Endothelial cell of umbilical vein (primary cell): ENCODE measurements at regions not wholly inside any gene's neighbourhood (a gene's known extent, or its start where the extent isn't known, plus 50 kb on each side); places are given as distances from the start of the nearest gene placed in this dataset.

Experiments
- BruUV-seq: library from RNA; stranded (reverse); fragments of 400-500 nt; replicated peaks from 2 replicates; lab custom pipeline; 2021; lab: Mats Ljungman, UMichigan
- CTCF ChIA-PET: fragments of 300-600, 350-600 bp; sonication (Branson Sonifier 250); formaldehyde crosslinking; loops from one replicate; lab custom pipeline; 2021; ENCODE audit warnings: antibody characterized with exemption, inconsistent platforms; lab: Charles Lee
- POLR2A ChIA-PET: fragments of 300-600, 350-600 bp; sonication (Branson Sonifier 250); formaldehyde crosslinking; loops from one replicate; lab custom pipeline; 2021; ENCODE audit warnings: antibody characterized with exemption, inconsistent platforms; lab: Charles Lee
- DNase-seq: peaks from one replicate; pipeline ENCODE4 v3.0.0-alpha.2; 2011; ENCODE audit warnings: low read depth, low spot score
- FAIRE-seq: peaks from 2 replicates; lab custom pipeline; 2011; peaks lifted over from hg19 to GRCh38; lab: Jason Lieb, UNC
- H2AFZ ChIP-seq: 2 replicates; pipeline ENCODE4 v1.6.0; 2012; ENCODE audit warnings: low read depth, low read length, control low read depth, inconsistent platforms
- H3K27ac ChIP-seq: 2 replicates; pipeline ENCODE4 v1.5.1; 2011; ENCODE audit warnings: low read depth, mild to moderate bottlenecking, control low read depth, low read length, moderate library complexity; ENCODE audit not compliant: insufficient read depth
- H3K27me3 ChIP-seq, 2 experiments: 2 replicates each; pipeline versions ENCODE4 v1.6.0 to v1.6.1; 2011; ENCODE audit warnings: low read length in 2 of 2, mixed read lengths in 1 of 2; ENCODE audit not compliant: control insufficient read depth in 2 of 2, insufficient read depth in 2 of 2
- H3K36me3 ChIP-seq, 2 experiments: 2 replicates in 1 of 2; 3 replicates in 1 of 2; pipeline ENCODE4 v1.5.1; 2011; ENCODE audit warnings: low read length in 2 of 2, mild to moderate bottlenecking in 1 of 2, moderate library complexity in 1 of 2; ENCODE audit not compliant: control insufficient read depth in 2 of 2, insufficient read depth in 2 of 2; ENCODE audit errors: extremely low read depth in 1 of 2
- H3K4me1 ChIP-seq: 3 replicates; pipeline ENCODE4 v1.5.1; 2011; ENCODE audit warnings: mild to moderate bottlenecking, low read length; ENCODE audit not compliant: control insufficient read depth, insufficient read depth; ENCODE audit errors: extremely low read depth
- H3K4me2 ChIP-seq: 2 replicates; pipeline ENCODE4 v1.6.1; 2011; ENCODE audit warnings: low read length, control low read depth, mixed read lengths; ENCODE audit not compliant: insufficient read depth
- H3K4me3 ChIP-seq, 3 experiments: fragments of 200-600 bp in 1 of 3; sonication (generic), shearing (Covaris generic) in 1 of 3; replicated peaks in 1 of 3; 2 replicates each; pipeline ENCODE4 v1.5.1; 2011 to 2016; ENCODE audit warnings: control low read depth in 3 of 3, low read length in 3 of 3, mild to moderate bottlenecking in 2 of 3, inconsistent platforms in 1 of 3, low read depth in 1 of 3, moderate library complexity in 1 of 3; ENCODE audit not compliant: insufficient read depth in 1 of 3
- H3K79me2 ChIP-seq: 2 replicates; pipeline ENCODE4 v1.6.0; 2012; ENCODE audit warnings: low read length, inconsistent platforms; ENCODE audit not compliant: control insufficient read depth, insufficient read depth
- H3K9ac ChIP-seq: replicated peaks from 2 replicates; pipeline ENCODE3; 2011; ENCODE audit warnings: low read length, control low read depth; ENCODE audit not compliant: insufficient read depth; ENCODE audit errors: extremely low read depth
- H3K9me1 ChIP-seq: replicated peaks from 3 replicates; pipeline ENCODE4 v1.6.0; 2011; ENCODE audit warnings: mild to moderate bottlenecking, low read length; ENCODE audit not compliant: control insufficient read depth, insufficient read depth; ENCODE audit errors: extremely low read depth
- H3K9me3 ChIP-seq: replicated peaks from 2 replicates; pipeline ENCODE4 v1.5.1; 2012; ENCODE audit warnings: low read length, inconsistent platforms; ENCODE audit not compliant: control insufficient read depth, insufficient read depth
- H4K20me1 ChIP-seq: replicated peaks from 2 replicates; pipeline ENCODE3; 2011; ENCODE audit warnings: mild to moderate bottlenecking, low read length; ENCODE audit not compliant: control insufficient read depth, insufficient read depth; ENCODE audit errors: extremely low read depth
- EZH2 ChIP-seq: IDR thresholded peaks from 2 replicates; pipeline ENCODE4 v1.6.1; 2012; ENCODE audit warnings: borderline replicate concordance, low read depth, mild to moderate bottlenecking, moderate library complexity, low read length, inconsistent platforms; ENCODE audit not compliant: severe bottlenecking
- FOS ChIP-seq: IDR thresholded peaks from 2 replicates; pipeline ENCODE4 v1.6.1; 2011; ENCODE audit warnings: mild to moderate bottlenecking, low read length, moderate library complexity, borderline replicate concordance; ENCODE audit not compliant: insufficient read depth
- GATA2 ChIP-seq: IDR thresholded peaks from 2 replicates; pipeline ENCODE4 v1.7.0; 2011; ENCODE audit warnings: low read depth, mild to moderate bottlenecking, moderate library complexity, mixed read lengths, low read length; ENCODE audit not compliant: insufficient read length, insufficient read depth
- JUN ChIP-seq: IDR thresholded peaks from 2 replicates; pipeline ENCODE4 v1.6.1; 2011; ENCODE audit warnings: borderline replicate concordance, low read depth; ENCODE audit not compliant: insufficient read length, insufficient read depth
- MAX ChIP-seq: IDR thresholded peaks from 2 replicates; pipeline ENCODE4 v1.6.1; 2011; ENCODE audit not compliant: insufficient read depth, insufficient read length
- MYC ChIP-seq: IDR thresholded peaks from one replicate; pipeline ENCODE4 v1.6.1; 2011; ENCODE audit warnings: mild to moderate bottlenecking, low read depth, low read length
- POLR2A ChIP-seq: IDR thresholded peaks from 2 replicates; pipeline ENCODE4 v1.6.1; 2012; ENCODE audit warnings: low read depth, mild to moderate bottlenecking, control low read depth, low read length
- POLR2AphosphoS5 ChIP-seq: IDR thresholded peaks from 2 replicates; pipeline ENCODE4 v1.6.1; 2012; ENCODE audit warnings: low read depth, mild to moderate bottlenecking, control low read depth, low read length, moderate library complexity; ENCODE audit not compliant: insufficient read depth
- dilution Hi-C: fragments of 300-500 bp; cut with MboI; formaldehyde crosslinking; loops from one replicate; pipeline ENCODE4 v1.15.0; 2019; ENCODE audit warnings: low sequenced_read_pairs; ENCODE audit not compliant: extremely low pct_ligation_motif_present
- intact Hi-C: fragments of 100-400 bp; cut with micrococcal nuclease; formaldehyde crosslinking; loops from one replicate; pipeline ENCODE4 v1.10.0; 2022
- TF ChIP-seq, protein P1 (sequence below), 2 donors: IDR thresholded peaks; 1 replicate in 1 of 2; 2 replicates in 1 of 2; pipeline ENCODE4 v1.5.1; 2011; ENCODE audit warnings: low read length in 2 of 2, mild to moderate bottlenecking in 2 of 2, moderate library complexity in 2 of 2, control low read depth in 1 of 2, inconsistent platforms in 1 of 2, low read depth in 1 of 2; ENCODE audit not compliant: insufficient read depth in 1 of 2; ENCODE audit errors: extremely low read depth in 1 of 2

DNA sequence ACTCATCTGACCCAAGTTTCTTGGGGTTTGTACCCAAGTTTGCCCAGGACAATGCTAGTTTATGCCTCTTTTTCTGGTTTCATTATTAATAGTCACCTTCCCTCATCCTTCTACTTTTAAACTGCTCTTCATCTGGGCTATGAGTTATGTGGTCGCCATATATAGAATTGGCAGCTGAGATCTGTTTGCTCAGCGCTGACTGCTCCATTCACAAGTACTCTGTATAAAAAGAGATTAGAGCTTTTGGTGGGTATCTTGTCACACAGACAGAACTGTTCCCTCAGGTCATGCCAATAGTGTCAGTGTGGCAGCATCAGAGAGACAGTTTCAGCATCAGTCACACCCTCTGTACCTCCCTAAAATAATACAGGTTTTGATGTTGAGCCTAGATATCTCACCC, 326.0 kb downstream of the RAB38 start:
- Histone ChIP-seq H2AFZ (no peak overlapping the region), H3K9me3 (no peaks in the 10 kb centered on the region), H3K27me3 (no peaks in the 10 kb centered on the region), H4K20me1 (no peaks in the 10 kb centered on the region), H3K27ac (no peak overlapping the region), H3K9me1 (no peaks in the 10 kb centered on the region), H3K9ac (no peak overlapping the region), H3K4me2 (no peak overlapping the region), H3K79me2 (no peaks in the 10 kb centered on the region), H3K4me1 (no peaks in the 10 kb centered on the region), H3K36me3 (no peaks in the 10 kb centered on the region), H3K4me3 (no peak overlapping the region)
- intact Hi-C loops: no loop called here
- TF ChIP-seq POLR2AphosphoS5: no peak
- TF ChIP-seq MAX: no peak
- no peak for TF ChIP-seq MYC
- ChIA-PET POLR2A (no interaction called here), CTCF (no interaction called here)
- no peak for DNase-seq
- BruUV-seq: no TSS peak
- no peak for FAIRE-seq
- dilution Hi-C loops: no loop called here

DNA sequence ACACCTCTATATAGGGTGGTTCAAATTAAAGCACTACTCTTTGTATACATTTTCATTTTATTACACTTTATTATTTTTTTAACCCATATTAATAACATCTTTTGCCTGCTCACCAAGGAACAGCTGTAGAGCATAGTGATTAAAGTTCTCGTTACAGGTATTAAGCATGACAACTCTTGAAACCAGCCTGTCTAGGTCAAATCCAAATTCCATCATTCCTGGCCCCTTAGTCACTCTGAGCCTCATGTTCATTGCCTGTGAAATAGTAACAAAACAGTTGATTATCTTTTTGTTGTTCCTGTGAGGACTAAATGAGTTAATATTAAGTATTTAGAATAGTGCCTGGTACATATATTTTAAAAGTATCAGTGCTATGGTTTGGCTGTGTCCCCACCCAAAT, 334.5 kb downstream of the RAB38 start:
- H3K9me1 ChIP-seq: no peaks in the 10 kb centered on the region
- H3K36me3 ChIP-seq: no peaks in the 10 kb centered on the region
- dilution Hi-C loops: no loop called here
- no peaks in the 10 kb centered on the region for H3K79me2 ChIP-seq
- no peaks in the 10 kb centered on the region for H3K4me1 ChIP-seq
- H3K27me3 ChIP-seq: no peaks in the 10 kb centered on the region
- intact Hi-C loops: no loop called here
- ChIA-PET POLR2A (no interaction called here), CTCF (interaction anchor here (0.5 kb wide), 1 partner anchor 76 kb away, joined by 3 read pairs; no protein-coding TSS in a partner anchor)
- H3K4me2 ChIP-seq: no peak overlapping the region
- no peak for DNase-seq
- H2AFZ ChIP-seq: no peak overlapping the region
- H4K20me1 ChIP-seq: no peaks in the 10 kb centered on the region
- H3K9ac ChIP-seq: no peak overlapping the region
- no peak overlapping the region for H3K27ac ChIP-seq
- FAIRE-seq: no peak
- TF ChIP-seq GATA2: no peak
- no peak for TF ChIP-seq EZH2
- no peak for TF ChIP-seq FOS
- no peak for TF ChIP-seq MAX
- TF ChIP-seq POLR2A: no peak
- TF ChIP-seq, protein P1, sequence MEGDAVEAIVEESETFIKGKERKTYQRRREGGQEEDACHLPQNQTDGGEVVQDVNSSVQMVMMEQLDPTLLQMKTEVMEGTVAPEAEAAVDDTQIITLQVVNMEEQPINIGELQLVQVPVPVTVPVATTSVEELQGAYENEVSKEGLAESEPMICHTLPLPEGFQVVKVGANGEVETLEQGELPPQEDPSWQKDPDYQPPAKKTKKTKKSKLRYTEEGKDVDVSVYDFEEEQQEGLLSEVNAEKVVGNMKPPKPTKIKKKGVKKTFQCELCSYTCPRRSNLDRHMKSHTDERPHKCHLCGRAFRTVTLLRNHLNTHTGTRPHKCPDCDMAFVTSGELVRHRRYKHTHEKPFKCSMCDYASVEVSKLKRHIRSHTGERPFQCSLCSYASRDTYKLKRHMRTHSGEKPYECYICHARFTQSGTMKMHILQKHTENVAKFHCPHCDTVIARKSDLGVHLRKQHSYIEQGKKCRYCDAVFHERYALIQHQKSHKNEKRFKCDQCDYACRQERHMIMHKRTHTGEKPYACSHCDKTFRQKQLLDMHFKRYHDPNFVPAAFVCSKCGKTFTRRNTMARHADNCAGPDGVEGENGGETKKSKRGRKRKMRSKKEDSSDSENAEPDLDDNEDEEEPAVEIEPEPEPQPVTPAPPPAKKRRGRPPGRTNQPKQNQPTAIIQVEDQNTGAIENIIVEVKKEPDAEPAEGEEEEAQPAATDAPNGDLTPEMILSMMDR (IDR thresholded peaks at IDR 0.05; ENCODE audit: extremely low read depth in 1 of 2, insufficient read depth in 1 of 2, low read depth in 1 of 2, low read length in 2 of 2): no peak
- TF ChIP-seq MYC: no peak
- no peak for TF ChIP-seq JUN
- TF ChIP-seq POLR2AphosphoS5: no peak
- no peaks in the 10 kb centered on the region for H3K9me3 ChIP-seq
- H3K4me3 ChIP-seq: no peak overlapping the region
- no TSS peak for BruUV-seq
